OCI-LY7 (cell line): ENCODE measurements at regions not wholly inside any gene's neighbourhood (a gene's known extent, or its start where the extent isn't known, plus 50 kb on each side); places are given as distances from the start of the nearest gene placed in this dataset.

Experiments used
- BruUV-seq: library from RNA; stranded (reverse); fragments of 400-500 nt; replicated peaks from 2 replicates; lab custom pipeline; 2021; lab: Mats Ljungman, UMichigan
- CTCF ChIA-PET: fragments of 300-600 bp; sonication (Branson Sonifier 250); formaldehyde crosslinking; loops from one replicate; lab custom pipeline; 2022; ENCODE audit warnings: antibody characterized with exemption; ENCODE audit not compliant: unreplicated experiment; lab: Charles Lee
- POLR2A ChIA-PET: fragments of 300-600 bp; sonication (Branson Sonifier 250); formaldehyde crosslinking; loops from one replicate; lab custom pipeline; 2022; ENCODE audit warnings: antibody characterized with exemption; lab: Charles Lee
- DNase-seq: peaks from one replicate; pipeline ENCODE4 v3.0.0-alpha.2; 2015; ENCODE audit warnings: low spot score
- H2AFZ ChIP-seq: fragments of 200-600 bp; sonication (generic), shearing (Covaris generic); 2 replicates; pipeline ENCODE4 v1.6.1; 2014; ENCODE audit warnings: mild to moderate bottlenecking, antibody characterized with exemption, low read length, moderate library complexity
- H3K27ac ChIP-seq: fragments of 200-600 bp; sonication (generic); 2 replicates; pipeline ENCODE4 v1.5.1; 2014; ENCODE audit warnings: mixed run types, low read depth, mild to moderate bottlenecking, moderate library complexity, low read length, inconsistent platforms; ENCODE audit not compliant: poor library complexity, severe bottlenecking
- H3K36me3 ChIP-seq: fragments of 200-600 bp; sonication (generic); 2 replicates; pipeline ENCODE4 v1.6.1; 2014; ENCODE audit warnings: mild to moderate bottlenecking, antibody characterized with exemption, low read length, moderate library complexity, mixed read lengths; ENCODE audit not compliant: insufficient read depth
- H3K4me1 ChIP-seq: fragments of 200-600 bp; sonication (generic); 2 replicates; pipeline ENCODE4 v1.5.1; 2014; ENCODE audit warnings: mild to moderate bottlenecking, low read length; ENCODE audit not compliant: insufficient read depth, poor library complexity, severe bottlenecking
- H3K4me2 ChIP-seq: fragments of 200-600 bp; sonication (generic); 2 replicates; pipeline ENCODE4 v1.6.1; 2014; ENCODE audit warnings: mild to moderate bottlenecking, low read length
- H3K4me3 ChIP-seq: fragments of 200-600 bp; sonication (generic); 2 replicates; pipeline ENCODE4 v1.5.1; 2014; ENCODE audit warnings: mild to moderate bottlenecking, low read depth, low read length; ENCODE audit not compliant: poor library complexity, severe bottlenecking
- H3K79me2 ChIP-seq: fragments of 200-600 bp; sonication (generic); 2 replicates; pipeline ENCODE4 v1.6.1; 2016; ENCODE audit warnings: low read depth, mild to moderate bottlenecking, low read length, moderate library complexity, mixed read lengths; ENCODE audit not compliant: insufficient read depth
- H3K9me2 ChIP-seq: fragments of 200-600 bp; sonication (generic); 2 replicates; pipeline ENCODE4 v1.6.1; 2016; ENCODE audit warnings: mild to moderate bottlenecking, low read length, mixed read lengths; ENCODE audit not compliant: insufficient read depth
- H3K9me3 ChIP-seq: fragments of 200-600 bp; sonication (generic); 2 replicates; pipeline ENCODE4 v1.6.1; 2014; ENCODE audit warnings: mild to moderate bottlenecking, mixed run types, low read length, mixed read lengths
- H4K20me1 ChIP-seq: fragments of 200-600 bp; sonication (generic); 2 replicates; pipeline ENCODE4 v1.6.1; 2014; ENCODE audit warnings: mild to moderate bottlenecking, antibody characterized with exemption, low read length, moderate library complexity, mixed read lengths; ENCODE audit not compliant: insufficient read depth
- CTCF ChIP-seq: fragments of 200-600 bp; sonication (generic); conservative IDR thresholded peaks from 2 replicates; pipeline ENCODE4 v1.5.1; 2014; ENCODE audit warnings: mild to moderate bottlenecking, antibody characterized with exemption, low read length, moderate library complexity, mixed read lengths
- EZH2phosphoT487 ChIP-seq: fragments of 200-600 bp; sonication (generic); IDR thresholded peaks from 2 replicates; pipeline ENCODE4 v1.6.1; 2018; ENCODE audit warnings: low read depth, borderline replicate concordance, mild to moderate bottlenecking, mixed run types, antibody characterized with exemption, low read length, moderate library complexity, mixed read lengths
- intact Hi-C: fragments of 100-400 bp; cut with micrococcal nuclease; formaldehyde crosslinking; loops from one replicate; pipeline ENCODE4 v1.10.0; 2022; ENCODE audit not compliant: unreplicated experiment

GRCh38 chr4:137283737-137284136 is 248.6 kb downstream of the PCDH18 start:
- CTCF ChIA-PET, result no interaction called here

GRCh38 chr4:137278431-137278830 is 253.9 kb downstream of the PCDH18 start:
- intact Hi-C loops, result no loop called here
- no peaks in the 10 kb centered on the region for H3K4me1 ChIP-seq
- no peak overlapping the region for H3K4me2 ChIP-seq
- H3K9me2 ChIP-seq, result no peaks in the 10 kb centered on the region
- ChIA-PET CTCF (no interaction called here), POLR2A (no interaction called here)
- H3K4me3 ChIP-seq, result no peak overlapping the region
- no peaks in the 10 kb centered on the region for H3K36me3 ChIP-seq
- H3K9me3 ChIP-seq, result no peaks in the 10 kb centered on the region
- H3K27ac ChIP-seq, result no peak overlapping the region
- no peak overlapping the region for H2AFZ ChIP-seq
- H3K79me2 ChIP-seq, result no peaks in the 10 kb centered on the region
- DNase-seq, result no peak
- TF ChIP-seq CTCF (no peak), EZH2phosphoT487 (no peak)
- H4K20me1 ChIP-seq, result no peaks in the 10 kb centered on the region
- no TSS peak for BruUV-seq

More at GRCh38 chr4:137283737-137284136, 248.6 kb downstream of the PCDH18 start:
- POLR2A ChIA-PET, result no interaction called here
- no peaks in the 10 kb centered on the region for H3K9me2 ChIP-seq
- TF ChIP-seq CTCF (0 out of 2 replicates have a peak, but pooled peaks have one; percentile 19), EZH2phosphoT487 (no peak)
- no peaks in the 10 kb centered on the region for H4K20me1 ChIP-seq
- no peak overlapping the region for H3K4me2 ChIP-seq
- H3K79me2 ChIP-seq, result no peaks in the 10 kb centered on the region
- H3K4me1 ChIP-seq, result no peaks in the 10 kb centered on the region
- no TSS peak for BruUV-seq
- H3K9me3 ChIP-seq, result no peaks in the 10 kb centered on the region
- no peaks in the 10 kb centered on the region for H3K36me3 ChIP-seq
- DNase-seq, result no peak
- intact Hi-C loops, result no loop called here
- H2AFZ ChIP-seq, result no peak overlapping the region
- H3K27ac ChIP-seq, result no peak overlapping the region
- H3K4me3 ChIP-seq, result no peak overlapping the region

- H2AFZ ChIP-seq, result no peak overlapping the region
- BruUV-seq, result no TSS peak
- TF ChIP-seq CTCF, result no peak
- TF ChIP-seq EZH2phosphoT487, result no peak
- CTCF ChIA-PET, result no interaction called here
- intact Hi-C loops, result no loop called here
- no peaks in the 10 kb centered on the region for H3K9me3 ChIP-seq
- POLR2A ChIA-PET, result no interaction called here
- H3K9me2 ChIP-seq, result no peaks in the 10 kb centered on the region
- no peaks in the 10 kb centered on the region for H3K4me1 ChIP-seq
- no peak overlapping the region for H3K4me3 ChIP-seq
- H3K27ac ChIP-seq, result no peak overlapping the region
- no peak for DNase-seq
- H3K36me3 ChIP-seq, result no peaks in the 10 kb centered on the region
- H3K79me2 ChIP-seq, result no peaks in the 10 kb centered on the region
- no peaks in the 10 kb centered on the region for H4K20me1 ChIP-seq
- no peak overlapping the region for H3K4me2 ChIP-seq
These were observed 257.9 kb downstream of the PCDH18 start for GRCh38 chr4:137274404-137274803.
